ENCODE measurements at regions not wholly inside any gene's neighbourhood (a gene's known extent, or its start where the extent isn't known, plus 50 kb on each side); places are given as distances from the start of the nearest gene placed in this dataset.

- no peak for TF ChIP-seq POLR2AphosphoS5 (IDR thresholded peaks at IDR 0.05; ENCODE audit: low read depth, low read length)
- TF ChIP-seq, protein P1, sequence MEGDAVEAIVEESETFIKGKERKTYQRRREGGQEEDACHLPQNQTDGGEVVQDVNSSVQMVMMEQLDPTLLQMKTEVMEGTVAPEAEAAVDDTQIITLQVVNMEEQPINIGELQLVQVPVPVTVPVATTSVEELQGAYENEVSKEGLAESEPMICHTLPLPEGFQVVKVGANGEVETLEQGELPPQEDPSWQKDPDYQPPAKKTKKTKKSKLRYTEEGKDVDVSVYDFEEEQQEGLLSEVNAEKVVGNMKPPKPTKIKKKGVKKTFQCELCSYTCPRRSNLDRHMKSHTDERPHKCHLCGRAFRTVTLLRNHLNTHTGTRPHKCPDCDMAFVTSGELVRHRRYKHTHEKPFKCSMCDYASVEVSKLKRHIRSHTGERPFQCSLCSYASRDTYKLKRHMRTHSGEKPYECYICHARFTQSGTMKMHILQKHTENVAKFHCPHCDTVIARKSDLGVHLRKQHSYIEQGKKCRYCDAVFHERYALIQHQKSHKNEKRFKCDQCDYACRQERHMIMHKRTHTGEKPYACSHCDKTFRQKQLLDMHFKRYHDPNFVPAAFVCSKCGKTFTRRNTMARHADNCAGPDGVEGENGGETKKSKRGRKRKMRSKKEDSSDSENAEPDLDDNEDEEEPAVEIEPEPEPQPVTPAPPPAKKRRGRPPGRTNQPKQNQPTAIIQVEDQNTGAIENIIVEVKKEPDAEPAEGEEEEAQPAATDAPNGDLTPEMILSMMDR (IDR thresholded peaks at IDR 0.05): no peak
- TF ChIP-seq SIN3A (IDR thresholded peaks at IDR 0.05; ENCODE audit: borderline replicate concordance, insufficient read depth, low read depth, low read length): no peak
- TF ChIP-seq, protein P2, sequence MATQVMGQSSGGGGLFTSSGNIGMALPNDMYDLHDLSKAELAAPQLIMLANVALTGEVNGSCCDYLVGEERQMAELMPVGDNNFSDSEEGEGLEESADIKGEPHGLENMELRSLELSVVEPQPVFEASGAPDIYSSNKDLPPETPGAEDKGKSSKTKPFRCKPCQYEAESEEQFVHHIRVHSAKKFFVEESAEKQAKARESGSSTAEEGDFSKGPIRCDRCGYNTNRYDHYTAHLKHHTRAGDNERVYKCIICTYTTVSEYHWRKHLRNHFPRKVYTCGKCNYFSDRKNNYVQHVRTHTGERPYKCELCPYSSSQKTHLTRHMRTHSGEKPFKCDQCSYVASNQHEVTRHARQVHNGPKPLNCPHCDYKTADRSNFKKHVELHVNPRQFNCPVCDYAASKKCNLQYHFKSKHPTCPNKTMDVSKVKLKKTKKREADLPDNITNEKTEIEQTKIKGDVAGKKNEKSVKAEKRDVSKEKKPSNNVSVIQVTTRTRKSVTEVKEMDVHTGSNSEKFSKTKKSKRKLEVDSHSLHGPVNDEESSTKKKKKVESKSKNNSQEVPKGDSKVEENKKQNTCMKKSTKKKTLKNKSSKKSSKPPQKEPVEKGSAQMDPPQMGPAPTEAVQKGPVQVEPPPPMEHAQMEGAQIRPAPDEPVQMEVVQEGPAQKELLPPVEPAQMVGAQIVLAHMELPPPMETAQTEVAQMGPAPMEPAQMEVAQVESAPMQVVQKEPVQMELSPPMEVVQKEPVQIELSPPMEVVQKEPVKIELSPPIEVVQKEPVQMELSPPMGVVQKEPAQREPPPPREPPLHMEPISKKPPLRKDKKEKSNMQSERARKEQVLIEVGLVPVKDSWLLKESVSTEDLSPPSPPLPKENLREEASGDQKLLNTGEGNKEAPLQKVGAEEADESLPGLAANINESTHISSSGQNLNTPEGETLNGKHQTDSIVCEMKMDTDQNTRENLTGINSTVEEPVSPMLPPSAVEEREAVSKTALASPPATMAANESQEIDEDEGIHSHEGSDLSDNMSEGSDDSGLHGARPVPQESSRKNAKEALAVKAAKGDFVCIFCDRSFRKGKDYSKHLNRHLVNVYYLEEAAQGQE (IDR thresholded peaks at IDR 0.05; ENCODE audit: insufficient read depth in 1 of 2, low read depth in 2 of 2, low read length in 1 of 2): no peak
Measured at GRCh38 chr20:62591591-62591990, 50.7 kb upstream of the SLCO4A1 start.
